ENCODE measurements at regions not wholly inside any gene's neighbourhood (a gene's known extent, or its start where the extent isn't known, plus 50 kb on each side); places are given as distances from the start of the nearest gene placed in this dataset.
"Not testable (repeated sequence)": the region's sequence is repeated elsewhere in the genome, so short reads cannot be mapped to it uniquely, and the experiment has no call there.

DNA sequence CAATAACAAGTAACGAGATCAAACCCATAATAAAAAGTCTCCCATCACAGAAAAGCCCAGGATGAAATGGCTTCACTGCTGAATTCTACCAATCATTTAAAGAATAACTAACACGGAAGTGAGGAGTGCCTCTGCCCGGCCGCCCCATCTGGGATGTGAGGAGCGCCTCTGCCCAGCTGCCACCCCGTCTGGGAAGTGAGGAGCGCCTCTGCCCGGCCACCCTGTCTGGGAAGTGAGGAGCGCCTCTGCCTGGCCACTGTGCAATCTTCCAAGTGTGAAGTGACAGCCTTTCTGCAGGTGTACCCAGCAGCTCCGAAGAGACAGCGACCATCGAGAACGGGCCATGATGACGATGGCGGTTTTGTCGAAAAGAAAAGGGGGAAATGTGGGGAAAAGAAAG lies 528.8 kb upstream of the GRIA3 start:
- TF ChIP-seq, protein P1, sequence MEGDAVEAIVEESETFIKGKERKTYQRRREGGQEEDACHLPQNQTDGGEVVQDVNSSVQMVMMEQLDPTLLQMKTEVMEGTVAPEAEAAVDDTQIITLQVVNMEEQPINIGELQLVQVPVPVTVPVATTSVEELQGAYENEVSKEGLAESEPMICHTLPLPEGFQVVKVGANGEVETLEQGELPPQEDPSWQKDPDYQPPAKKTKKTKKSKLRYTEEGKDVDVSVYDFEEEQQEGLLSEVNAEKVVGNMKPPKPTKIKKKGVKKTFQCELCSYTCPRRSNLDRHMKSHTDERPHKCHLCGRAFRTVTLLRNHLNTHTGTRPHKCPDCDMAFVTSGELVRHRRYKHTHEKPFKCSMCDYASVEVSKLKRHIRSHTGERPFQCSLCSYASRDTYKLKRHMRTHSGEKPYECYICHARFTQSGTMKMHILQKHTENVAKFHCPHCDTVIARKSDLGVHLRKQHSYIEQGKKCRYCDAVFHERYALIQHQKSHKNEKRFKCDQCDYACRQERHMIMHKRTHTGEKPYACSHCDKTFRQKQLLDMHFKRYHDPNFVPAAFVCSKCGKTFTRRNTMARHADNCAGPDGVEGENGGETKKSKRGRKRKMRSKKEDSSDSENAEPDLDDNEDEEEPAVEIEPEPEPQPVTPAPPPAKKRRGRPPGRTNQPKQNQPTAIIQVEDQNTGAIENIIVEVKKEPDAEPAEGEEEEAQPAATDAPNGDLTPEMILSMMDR (IDR thresholded peaks at IDR 0.05; ENCODE audit: low read depth, low read length, poor library complexity, severe bottlenecking): not testable (repeated sequence)
- TF ChIP-seq EZH2phosphoT487 (IDR thresholded peaks at IDR 0.05; ENCODE audit: borderline replicate concordance, low read length): not testable (repeated sequence)
